GM20000 (cell line): ENCODE measurements at regions not wholly inside any gene's neighbourhood (a gene's known extent, or its start where the extent isn't known, plus 50 kb on each side); places are given as distances from the start of the nearest gene placed in this dataset.
"Not testable (repeated sequence)": the region's sequence is repeated elsewhere in the genome, so short reads cannot be mapped to it uniquely, and the experiment has no call there.

Source experiments
- DNase-seq: peaks from one replicate; pipeline ENCODE4 v3.0.0; 2012; ENCODE audit warnings: low spot score
- CTCF ChIP-seq: IDR thresholded peaks from 2 replicates; pipeline ENCODE4 v1.5.1; 2012; ENCODE audit warnings: mild to moderate bottlenecking, control low read depth; ENCODE audit errors: extremely low read depth, missing control alignments

DNA sequence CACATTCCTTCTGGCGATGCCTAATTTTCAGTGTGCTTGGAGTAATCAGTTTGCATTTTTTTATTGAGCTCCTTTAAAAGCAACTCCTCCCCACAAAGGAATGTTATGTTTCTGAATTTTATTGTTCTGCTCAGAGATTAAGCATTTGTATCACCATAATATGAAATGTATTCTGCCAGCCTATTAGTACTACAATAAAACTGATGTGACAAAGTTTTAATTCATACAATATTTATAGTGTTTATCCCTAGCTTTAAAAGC, 236.9 kb upstream of the ASCC3 start:
- no peak for DNase-seq
- TF ChIP-seq CTCF: no peak

DNA sequence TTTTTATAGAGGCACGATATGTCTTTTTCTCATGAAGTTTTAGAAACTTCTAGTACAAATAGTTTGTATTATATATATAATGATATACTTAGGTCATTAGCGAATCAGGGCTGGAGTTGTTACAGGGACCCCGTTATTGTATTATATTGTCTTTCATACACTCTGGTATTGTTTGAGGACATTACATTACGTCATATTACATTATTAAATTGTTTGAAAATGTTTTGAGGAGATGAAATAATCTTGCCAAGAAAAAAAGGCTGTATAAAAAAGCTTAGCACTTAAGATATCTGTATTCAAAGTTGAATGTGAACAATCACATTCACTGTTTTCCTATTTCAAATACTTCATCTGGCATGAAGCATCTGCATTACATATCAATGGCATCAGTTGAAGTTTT, 239.6 kb upstream of the ASCC3 start:
- no peak for DNase-seq
- no peak for TF ChIP-seq CTCF

- DNase-seq: no peak
- TF ChIP-seq CTCF: no peak
These were observed 244.3 kb upstream of the ASCC3 start for GRCh38 chr6:101125380-101125971.

GRCh38 chr6:101126501-101126900, 245.4 kb upstream of the ASCC3 start:
- no peak for DNase-seq
- TF ChIP-seq CTCF: no peak

- DNase-seq: no peak
- no peak for TF ChIP-seq CTCF
These were observed 248.7 kb upstream of the ASCC3 start for GRCh38 chr6:101129851-101130250.

DNA sequence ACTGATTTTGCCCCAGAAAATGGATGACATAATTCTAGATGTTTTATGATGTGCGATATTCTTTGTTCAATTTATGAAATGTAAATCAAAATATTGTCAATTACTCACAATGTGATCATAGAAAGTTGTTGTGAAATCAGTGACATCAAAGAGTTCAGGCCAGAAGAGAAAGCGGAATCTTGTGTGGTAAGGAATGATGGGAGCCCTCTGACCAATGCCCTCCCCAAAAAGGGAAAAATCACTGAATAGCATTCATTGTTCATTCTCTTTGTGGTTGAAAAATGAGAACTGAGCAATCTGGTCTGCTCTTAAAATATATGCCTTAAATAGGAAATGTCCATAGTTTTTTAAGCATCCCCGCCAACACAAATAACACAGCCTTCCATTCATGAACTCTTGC, 247.1 kb upstream of the GRIK2 start:
- TF ChIP-seq CTCF: no peak
- DNase-seq: no peak

- DNase-seq: no peak
- no peak for TF ChIP-seq CTCF
These were observed 243.3 kb upstream of the GRIK2 start for GRCh38 chr6:101150226-101150625.

GRCh38 chr6:101157638-101158037, 235.9 kb upstream of the GRIK2 start:
- not testable (repeated sequence) for DNase-seq
